Body of pancreas (tissue), 4 donors: ENCODE measurements at regions not wholly inside any gene's neighbourhood (a gene's known extent, or its start where the extent isn't known, plus 50 kb on each side); places are given as distances from the start of the nearest gene placed in this dataset.

Experiments used
- ATAC-seq: fragments of 150-250 bp; one replicate; pipeline ENCODE4 v1.9.1; 2016
- DNase-seq, 4 donors: peaks; one replicate each; pipeline ENCODE4 v3.0.0-alpha.2; 2019
- H3K27ac ChIP-seq, 4 donors: fragments of 200-600 bp; sonication (generic); 1 replicate in 3 of 4; 2 replicates in 1 of 4; pipeline versions ENCODE4 v1.5.1 to v1.6.1; 2016 to 2019; ENCODE audit warnings: mild to moderate bottlenecking in 1 of 4, mixed read lengths in 1 of 4, moderate library complexity in 1 of 4
- H3K27me3 ChIP-seq, 2 donors: fragments of 200-600 bp; sonication (generic); one replicate each; pipeline ENCODE4 v1.6.0; 2016; ENCODE audit warnings: mild to moderate bottlenecking in 1 of 2
- H3K36me3 ChIP-seq, 2 donors: fragments of 200-600 bp; sonication (generic); replicated peaks in 1 of 2; 2 replicates each; pipeline ENCODE4 v1.5.1; 2016; ENCODE audit warnings: low read depth in 2 of 2; ENCODE audit not compliant: insufficient read depth in 1 of 2
- H3K4me1 ChIP-seq: fragments of 200-600 bp; sonication (generic); one replicate; pipeline ENCODE4 v1.6.0; 2016
- H3K4me3 ChIP-seq, 2 donors: fragments of 200-600 bp; sonication (generic); 1 replicate in 1 of 2; 2 replicates in 1 of 2; pipeline ENCODE4 v1.5.1; 2016 to 2019
- H3K9me3 ChIP-seq, 3 donors: fragments of 200-600 bp; sonication (generic); 1 replicate in 2 of 3; 2 replicates in 1 of 3; pipeline ENCODE4 v1.5.1; 2016
- CTCF ChIP-seq, 7 experiments: fragments of 450-650 bp in 4 of 7; fragments of 200-600 bp in 3 of 7; sonication (generic) in 3 of 7; IDR thresholded peaks; one replicate each; pipeline ENCODE4 v1.5.1; 2016 to 2019; ENCODE audit warnings: antibody characterized with exemption in 7 of 7
- POLR2A ChIP-seq, 3 donors: fragments of 450-650 bp; IDR thresholded peaks; one replicate each; pipeline ENCODE4 v1.6.1; 2016; ENCODE audit warnings: antibody characterized with exemption in 3 of 3, mild to moderate bottlenecking in 2 of 3
- WGBS, 2 donors: methylation state at CpG; one replicate each; pipeline ENCODE4 v1.1.5; 2017; 5-methylcytosine and 5-hydroxymethylcytosine counted together
- intact Hi-C: fragments of 100-400 bp; cut with DNase I; formaldehyde crosslinking; loops from one replicate; pipeline ENCODE4 v1.15.1; 2023

- TF ChIP-seq CTCF (IDR thresholded peaks at IDR 0.05): no peak
- no peak for TF ChIP-seq POLR2A (IDR thresholded peaks at IDR 0.05)
- intact Hi-C loops: loop anchor here (10.0 kb wide), 2 partner anchors 621 to 721 kb away; no protein-coding TSS in a partner anchor
- ATAC-seq (no peak), DNase-seq (no peak)
- no peaks in the 10 kb centered on the region for H3K27me3 ChIP-seq
- no peaks in the 10 kb centered on the region for H3K9me3 ChIP-seq
- no peak overlapping the region for H3K4me3 ChIP-seq
- peaks cover 8% of the 10 kb centered on the region for H3K4me1 ChIP-seq
- no peak overlapping the region for H3K27ac ChIP-seq
- WGBS, 2 donors: 54 to 61% methylated on average over 5 of the region's 5 CpGs
- no peaks in the 10 kb centered on the region for H3K36me3 ChIP-seq
Observed at GRCh38 chr21:14863745-14864210, 201.0 kb downstream of the NRIP1 start.

DNA sequence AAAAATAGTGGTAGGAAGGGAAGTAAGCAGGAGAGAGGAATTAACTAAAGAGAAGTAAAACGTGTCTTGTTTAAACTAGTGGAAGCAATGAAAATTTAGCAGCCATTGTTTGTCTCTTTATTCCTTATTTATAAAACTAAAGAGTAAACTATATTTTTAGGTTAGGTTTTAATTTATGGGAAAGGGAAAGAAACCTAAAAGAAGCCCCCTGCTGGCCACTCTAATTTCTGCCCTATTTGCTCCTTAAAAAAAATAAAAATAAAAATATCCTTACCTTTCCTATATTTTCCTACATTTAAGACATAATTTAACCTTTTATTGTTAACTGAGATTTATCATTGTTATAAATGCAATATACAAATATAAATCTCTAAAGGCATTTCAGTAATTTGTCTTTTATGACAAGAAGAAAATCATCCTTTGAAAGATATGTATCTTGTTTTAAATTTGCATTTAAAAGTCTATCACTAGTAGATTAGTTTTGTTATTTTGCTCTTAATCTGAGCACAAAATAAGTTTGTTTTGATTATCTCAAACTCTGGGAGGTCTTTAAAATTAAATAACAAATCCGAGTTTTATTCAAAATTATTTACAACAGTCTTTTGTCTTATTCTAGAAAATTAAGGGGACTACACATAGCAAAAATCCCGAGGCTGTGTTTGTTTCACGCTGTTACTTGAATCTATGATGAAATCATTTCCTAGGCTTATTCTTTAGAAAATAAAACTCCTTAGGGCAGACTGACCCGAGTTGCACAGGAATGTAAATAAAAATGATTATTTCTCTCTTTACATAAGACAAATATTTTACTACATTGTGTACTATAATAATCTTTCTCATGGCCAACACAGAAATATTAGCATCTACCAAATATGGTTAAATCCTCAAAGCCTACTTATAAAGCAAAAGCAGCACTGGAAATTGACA, 201.7 kb downstream of the NRIP1 start:
- H3K27me3 ChIP-seq: no peaks in the 10 kb centered on the region
- H3K4me3 ChIP-seq: no peak overlapping the region
- peaks cover 8% of the 10 kb centered on the region for H3K4me1 ChIP-seq
- H3K36me3 ChIP-seq: no peaks in the 10 kb centered on the region
- WGBS, 2 donors: 30 to 37% methylated on average over 5 of the region's 5 CpGs
- no peak overlapping the region for H3K27ac ChIP-seq
- ATAC-seq (no peak), DNase-seq (peak in 1 of 4 donors; percentile 43)
- peak; percentile 14 to 77 (median 40) for TF ChIP-seq CTCF (IDR thresholded peaks at IDR 0.05)
- TF ChIP-seq POLR2A (IDR thresholded peaks at IDR 0.05): no peak
- no peaks in the 10 kb centered on the region for H3K9me3 ChIP-seq
- intact Hi-C loops: loop anchor here (10.0 kb wide), 2 partner anchors 622 to 722 kb away; no protein-coding TSS in a partner anchor

- no peak for DNase-seq
- Histone ChIP-seq H3K4me1 (no peaks in the 10 kb centered on the region), H3K27ac (no peak overlapping the region), H3K4me3 (no peak overlapping the region), H3K9me3 (no peaks in the 10 kb centered on the region), H3K36me3 (no peaks in the 10 kb centered on the region), H3K27me3 (no peaks in the 10 kb centered on the region)
- intact Hi-C loops: no loop called here
- TF ChIP-seq POLR2A (IDR thresholded peaks at IDR 0.05) (no peak), CTCF (IDR thresholded peaks at IDR 0.05) (no peak)
- WGBS, 2 donors: 86 to 93% methylated on average over 2 of the region's 2 CpGs
- ATAC-seq: no peak
Observed at GRCh38 chr21:14858311-14858710, 206.5 kb downstream of the NRIP1 start.

DNA sequence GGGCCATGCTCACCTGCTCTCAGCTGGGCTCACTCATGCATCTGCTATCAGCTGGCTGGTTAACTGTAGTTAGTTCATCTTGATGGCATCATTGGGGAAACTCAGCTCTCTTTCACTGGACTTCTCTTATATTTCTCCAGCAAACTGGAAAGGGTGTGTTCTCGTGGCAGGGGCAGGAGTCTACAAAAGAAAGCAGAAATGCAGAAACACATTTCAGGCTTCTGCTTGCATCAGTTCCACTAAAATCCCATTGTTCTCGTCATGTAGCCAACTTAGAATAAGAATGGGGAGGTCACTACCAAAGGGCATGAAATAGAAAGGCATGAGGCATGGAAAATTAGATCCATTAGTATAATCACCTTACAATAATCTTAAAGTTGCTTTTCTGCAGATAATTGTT, 207.3 kb downstream of the NRIP1 start:
- no peak for DNase-seq
- Histone ChIP-seq H3K36me3 (no peaks in the 10 kb centered on the region), H3K4me1 (no peaks in the 10 kb centered on the region), H3K9me3 (no peaks in the 10 kb centered on the region), H3K27me3 (no peaks in the 10 kb centered on the region), H3K27ac (no peak overlapping the region), H3K4me3 (no peak overlapping the region)
- WGBS, 2 donors: 64 to 86% methylated on average over 2 of the region's 2 CpGs
- intact Hi-C loops: no loop called here
- TF ChIP-seq POLR2A (IDR thresholded peaks at IDR 0.05): no peak
- TF ChIP-seq CTCF (IDR thresholded peaks at IDR 0.05): no peak
- no peak for ATAC-seq
